ENCODE measurements at regions not wholly inside any gene's neighbourhood (a gene's known extent, or its start where the extent isn't known, plus 50 kb on each side); places are given as distances from the start of the nearest gene placed in this dataset.

DNA sequence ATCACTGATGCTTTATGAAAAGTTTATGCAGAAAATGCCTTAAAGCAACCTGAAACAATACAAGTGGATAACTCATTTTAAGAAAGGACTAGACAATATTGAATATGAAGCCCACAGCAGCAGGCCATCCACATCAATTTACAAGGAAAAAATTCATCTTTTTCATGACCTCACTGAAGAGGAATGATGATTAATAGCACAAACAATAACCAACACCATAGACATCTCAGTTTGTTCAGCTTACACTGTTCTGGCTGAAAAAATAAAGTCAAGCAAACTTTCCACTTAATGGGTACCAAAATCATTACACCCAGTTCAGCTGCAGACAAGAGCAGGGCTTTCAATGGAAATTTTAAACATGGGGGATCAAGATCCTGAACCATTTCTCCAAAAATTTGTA, 380.6 kb upstream of the NEGR1 start:
- DNase-seq (ENCODE audit: low read depth) = no peak
- no peak overlapping the region for H3K4me3 ChIP-seq (ENCODE audit: low read length)
- TF ChIP-seq, protein P1, sequence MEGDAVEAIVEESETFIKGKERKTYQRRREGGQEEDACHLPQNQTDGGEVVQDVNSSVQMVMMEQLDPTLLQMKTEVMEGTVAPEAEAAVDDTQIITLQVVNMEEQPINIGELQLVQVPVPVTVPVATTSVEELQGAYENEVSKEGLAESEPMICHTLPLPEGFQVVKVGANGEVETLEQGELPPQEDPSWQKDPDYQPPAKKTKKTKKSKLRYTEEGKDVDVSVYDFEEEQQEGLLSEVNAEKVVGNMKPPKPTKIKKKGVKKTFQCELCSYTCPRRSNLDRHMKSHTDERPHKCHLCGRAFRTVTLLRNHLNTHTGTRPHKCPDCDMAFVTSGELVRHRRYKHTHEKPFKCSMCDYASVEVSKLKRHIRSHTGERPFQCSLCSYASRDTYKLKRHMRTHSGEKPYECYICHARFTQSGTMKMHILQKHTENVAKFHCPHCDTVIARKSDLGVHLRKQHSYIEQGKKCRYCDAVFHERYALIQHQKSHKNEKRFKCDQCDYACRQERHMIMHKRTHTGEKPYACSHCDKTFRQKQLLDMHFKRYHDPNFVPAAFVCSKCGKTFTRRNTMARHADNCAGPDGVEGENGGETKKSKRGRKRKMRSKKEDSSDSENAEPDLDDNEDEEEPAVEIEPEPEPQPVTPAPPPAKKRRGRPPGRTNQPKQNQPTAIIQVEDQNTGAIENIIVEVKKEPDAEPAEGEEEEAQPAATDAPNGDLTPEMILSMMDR (conservative IDR thresholded peaks at IDR 0.05; ENCODE audit: low read depth, low read length) = no peak

DNA sequence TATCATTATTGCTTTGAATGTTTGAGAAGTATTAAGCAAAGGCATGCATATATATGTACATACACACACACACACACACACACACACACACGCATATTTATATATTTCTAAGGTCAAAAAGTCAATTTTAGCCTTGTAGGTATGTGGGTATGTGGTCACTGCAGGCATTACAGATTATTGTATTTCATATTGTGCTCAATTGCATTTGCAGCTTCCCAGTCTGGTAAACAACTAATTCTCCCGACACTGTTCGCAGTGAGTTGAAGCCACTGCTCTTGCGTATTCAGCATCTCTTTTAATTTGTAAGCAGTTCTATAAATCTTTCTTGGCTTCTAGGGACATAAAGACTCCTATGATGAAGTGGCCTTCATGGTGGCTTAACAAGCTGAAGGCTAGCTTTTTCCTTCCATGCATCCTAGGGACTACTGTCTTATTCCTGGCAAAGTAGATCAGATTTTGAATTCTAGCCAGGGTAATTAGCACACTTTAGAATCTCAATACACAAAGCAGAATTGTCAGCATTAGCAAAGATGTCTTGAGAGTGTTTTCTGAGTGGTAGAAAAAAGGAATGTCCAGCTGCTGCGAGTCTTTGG, 368.6 kb upstream of the NEGR1 start:
- H3K4me3 ChIP-seq (ENCODE audit: low read length) = no peak overlapping the region
- DNase-seq (ENCODE audit: low read depth) = no peak
- TF ChIP-seq, protein P1 (conservative IDR thresholded peaks at IDR 0.05; ENCODE audit: low read depth, low read length) = no peak

DNA sequence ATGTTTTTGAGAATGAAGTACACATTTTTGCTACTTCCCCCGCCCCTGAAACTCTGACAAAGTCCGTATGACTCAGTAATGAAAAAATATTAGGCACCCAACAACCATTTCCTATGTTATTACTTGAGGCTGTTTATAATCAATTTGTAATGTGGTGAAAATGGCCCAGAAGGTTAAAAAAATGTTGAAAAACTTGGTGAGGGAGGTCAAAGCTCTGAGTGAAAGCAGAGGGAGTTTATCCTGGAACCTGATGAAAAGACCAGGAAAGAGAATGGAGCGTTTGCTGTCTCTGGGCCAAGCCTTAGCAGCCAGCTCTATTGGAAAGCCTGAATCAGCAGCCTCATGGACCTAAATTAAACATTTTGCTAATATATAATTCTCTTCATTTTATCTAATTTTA, 367.7 kb upstream of the NEGR1 start:
- no peak overlapping the region for H3K4me3 ChIP-seq (ENCODE audit: low read length)
- no peak for DNase-seq (ENCODE audit: low read depth)
- TF ChIP-seq, protein P1 (conservative IDR thresholded peaks at IDR 0.05; ENCODE audit: low read depth, low read length) = no peak

DNA sequence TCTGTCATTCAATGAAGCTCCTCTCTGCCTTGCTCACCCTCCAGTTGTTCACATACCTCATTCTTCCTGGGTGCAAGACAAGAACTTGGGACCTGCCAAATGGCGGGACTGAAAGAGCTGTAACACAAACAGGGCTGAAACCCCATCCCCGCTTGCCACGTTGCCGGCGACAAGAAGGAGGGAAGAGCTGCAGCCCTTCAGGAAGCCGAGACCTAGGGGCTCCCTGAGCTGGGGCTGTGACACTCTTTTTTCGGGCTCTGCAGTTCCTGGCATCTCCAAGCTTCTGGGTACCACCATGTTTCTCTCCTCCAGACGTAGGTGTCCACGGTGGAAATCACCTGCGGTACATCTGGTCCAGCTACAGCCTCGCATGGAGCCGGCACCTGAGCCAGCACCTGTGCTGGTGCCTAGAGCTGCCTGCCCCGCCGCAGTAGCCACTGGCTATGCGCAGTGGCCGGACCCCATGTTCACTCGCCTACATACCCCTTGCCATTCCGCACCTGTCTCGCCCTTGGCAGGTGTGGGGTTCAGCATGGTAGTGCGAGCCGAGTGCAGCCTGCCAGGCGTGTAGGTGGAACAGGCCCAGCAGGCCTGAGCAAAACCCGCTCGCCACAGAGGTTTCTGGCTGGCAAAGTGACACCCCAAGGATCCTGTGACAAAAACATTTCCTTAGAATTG, 367.0 kb upstream of the NEGR1 start:
- DNase-seq (ENCODE audit: low read depth) = no peak
- TF ChIP-seq, protein P1 (conservative IDR thresholded peaks at IDR 0.05; ENCODE audit: low read depth, low read length) = no peak
- H3K4me3 ChIP-seq (ENCODE audit: low read length) = no peak overlapping the region

DNA sequence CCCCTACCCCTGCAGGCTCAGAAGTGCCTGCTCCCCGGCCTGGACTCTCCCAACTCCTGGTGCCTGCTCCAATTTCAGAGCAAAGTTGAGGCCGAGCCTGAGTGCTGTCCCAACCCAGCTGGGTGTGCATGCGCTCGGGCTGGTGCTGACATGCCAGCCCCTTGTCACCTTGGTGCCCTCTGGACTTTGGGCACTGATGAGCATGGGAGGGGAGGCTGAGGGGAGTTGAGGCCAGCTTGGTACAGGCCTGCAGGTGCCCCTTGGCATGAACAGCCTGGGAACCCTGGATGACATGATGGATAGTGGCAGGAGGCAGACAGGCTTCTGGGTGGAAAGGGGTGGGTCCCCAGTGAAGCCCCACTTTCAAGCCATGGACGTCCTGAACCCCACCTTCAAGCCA, 366.1 kb upstream of the NEGR1 start:
- DNase-seq (ENCODE audit: low read depth) = no peak
- TF ChIP-seq, protein P1 (conservative IDR thresholded peaks at IDR 0.05; ENCODE audit: low read depth, low read length) = no peak
- H3K4me3 ChIP-seq (ENCODE audit: low read length) = no peak overlapping the region

DNA sequence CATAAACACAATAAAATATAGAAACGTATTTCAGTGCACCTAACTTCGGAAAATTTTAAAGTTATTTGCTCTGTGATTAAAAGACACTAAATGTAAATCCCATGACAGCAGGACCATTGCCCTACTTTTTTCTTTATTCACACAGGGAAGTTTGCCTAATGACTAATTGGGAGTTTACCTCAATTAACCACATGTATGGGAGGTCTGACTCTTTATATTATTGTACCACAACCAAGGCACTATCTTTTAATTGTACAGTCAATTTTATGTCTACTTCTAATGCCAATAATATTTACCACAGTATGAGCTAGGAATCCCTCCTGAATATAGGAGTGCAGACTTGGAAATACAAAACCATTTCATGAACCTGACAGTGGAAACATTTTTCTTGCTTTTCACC, 360.8 kb upstream of the NEGR1 start:
- DNase-seq (ENCODE audit: low read depth) = no peak
- no peak overlapping the region for H3K4me3 ChIP-seq (ENCODE audit: low read length)
- TF ChIP-seq, protein P1 (conservative IDR thresholded peaks at IDR 0.05; ENCODE audit: low read depth, low read length) = no peak

DNA sequence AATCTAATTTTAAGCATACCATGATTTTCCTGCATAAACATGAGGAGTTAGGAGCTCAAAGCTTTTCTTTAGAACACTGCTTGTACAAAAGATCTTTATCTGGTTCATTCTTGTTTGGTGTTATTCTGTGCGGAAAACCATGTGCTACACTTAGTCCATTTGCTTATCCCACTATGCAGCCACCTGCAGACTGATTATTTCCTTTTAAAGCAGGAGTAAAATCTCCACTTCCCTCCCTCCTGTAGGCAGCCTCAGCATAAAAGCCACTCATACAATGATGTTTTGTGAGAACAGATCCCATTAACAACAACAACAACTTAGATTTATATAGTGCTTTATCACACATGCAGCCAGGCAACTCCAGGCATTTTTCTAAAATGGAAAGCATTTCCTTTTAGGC, 355.3 kb upstream of the NEGR1 start:
- H3K4me3 ChIP-seq (ENCODE audit: low read length) = no peak overlapping the region
- no peak for DNase-seq (ENCODE audit: low read depth)
- TF ChIP-seq, protein P1 (conservative IDR thresholded peaks at IDR 0.05; ENCODE audit: low read depth, low read length) = no peak

Data from retinal pigment epithelial cell (primary cell).